GM12875 (cell line): ENCODE measurements at regions not wholly inside any gene's neighbourhood (a gene's known extent, or its start where the extent isn't known, plus 50 kb on each side); places are given as distances from the start of the nearest gene placed in this dataset.

Source experiments
- H3K4me3 ChIP-seq: one replicate; pipeline ENCODE4 v1.5.1; 2011; ENCODE audit warnings: low read depth, low read length, control low read depth
- TF ChIP-seq, protein P1 (sequence below): IDR thresholded peaks from 2 replicates; pipeline ENCODE4 v1.5.1; 2011; ENCODE audit warnings: low read depth, mild to moderate bottlenecking, control low read depth, inconsistent platforms, low read length, moderate library complexity, borderline replicate concordance; ENCODE audit not compliant: insufficient read depth

DNA sequence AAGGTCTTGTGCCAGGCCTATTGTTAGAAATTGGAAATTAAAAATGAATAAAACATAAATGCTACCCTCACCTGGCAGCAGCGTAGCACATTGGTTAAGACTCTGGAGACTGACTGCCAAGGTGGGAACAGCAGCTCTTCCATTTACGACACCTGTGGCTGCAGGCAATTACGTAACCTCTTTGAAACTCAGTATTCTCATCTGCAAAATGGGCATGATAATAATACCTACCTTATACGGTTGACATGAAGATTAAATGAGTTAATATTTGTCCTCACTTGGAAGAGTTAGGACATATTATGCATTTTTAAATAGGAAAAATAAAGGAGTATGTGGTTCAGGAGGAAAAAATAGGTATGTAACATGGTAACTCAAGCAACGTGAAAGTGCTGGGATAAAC is 279.3 kb upstream of the NCKAP5 start:
- no peak overlapping the region for H3K4me3 ChIP-seq
- TF ChIP-seq, protein P1, sequence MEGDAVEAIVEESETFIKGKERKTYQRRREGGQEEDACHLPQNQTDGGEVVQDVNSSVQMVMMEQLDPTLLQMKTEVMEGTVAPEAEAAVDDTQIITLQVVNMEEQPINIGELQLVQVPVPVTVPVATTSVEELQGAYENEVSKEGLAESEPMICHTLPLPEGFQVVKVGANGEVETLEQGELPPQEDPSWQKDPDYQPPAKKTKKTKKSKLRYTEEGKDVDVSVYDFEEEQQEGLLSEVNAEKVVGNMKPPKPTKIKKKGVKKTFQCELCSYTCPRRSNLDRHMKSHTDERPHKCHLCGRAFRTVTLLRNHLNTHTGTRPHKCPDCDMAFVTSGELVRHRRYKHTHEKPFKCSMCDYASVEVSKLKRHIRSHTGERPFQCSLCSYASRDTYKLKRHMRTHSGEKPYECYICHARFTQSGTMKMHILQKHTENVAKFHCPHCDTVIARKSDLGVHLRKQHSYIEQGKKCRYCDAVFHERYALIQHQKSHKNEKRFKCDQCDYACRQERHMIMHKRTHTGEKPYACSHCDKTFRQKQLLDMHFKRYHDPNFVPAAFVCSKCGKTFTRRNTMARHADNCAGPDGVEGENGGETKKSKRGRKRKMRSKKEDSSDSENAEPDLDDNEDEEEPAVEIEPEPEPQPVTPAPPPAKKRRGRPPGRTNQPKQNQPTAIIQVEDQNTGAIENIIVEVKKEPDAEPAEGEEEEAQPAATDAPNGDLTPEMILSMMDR: no peak

DNA sequence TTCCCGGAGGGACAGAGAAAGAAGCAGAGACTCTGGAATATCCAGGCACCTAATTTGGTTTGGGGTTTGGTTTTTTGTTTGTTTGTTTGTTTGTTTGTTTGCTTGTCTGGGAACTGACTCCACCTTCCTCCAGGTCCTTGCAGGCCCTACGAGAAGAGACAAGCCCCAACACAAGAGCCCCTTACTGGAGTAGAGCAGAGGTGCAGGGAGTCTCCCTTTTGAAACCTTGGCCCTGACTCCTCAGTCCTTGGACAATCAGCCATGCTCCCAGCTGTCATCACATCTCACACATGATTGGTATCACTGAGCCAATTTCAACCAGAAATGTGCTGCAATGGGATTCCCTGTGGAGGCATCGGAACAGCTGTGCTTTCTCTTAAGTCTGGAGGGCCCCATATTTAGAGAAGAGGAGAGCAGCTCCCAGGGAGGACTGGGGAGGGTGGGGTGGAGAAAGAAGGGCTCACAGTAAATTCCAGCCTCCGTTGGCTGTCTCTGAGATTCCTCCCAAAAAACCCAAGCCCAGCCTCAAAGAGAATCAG is 279.9 kb upstream of the NCKAP5 start:
- no peak overlapping the region for H3K4me3 ChIP-seq
- TF ChIP-seq, protein P1: no peak

DNA sequence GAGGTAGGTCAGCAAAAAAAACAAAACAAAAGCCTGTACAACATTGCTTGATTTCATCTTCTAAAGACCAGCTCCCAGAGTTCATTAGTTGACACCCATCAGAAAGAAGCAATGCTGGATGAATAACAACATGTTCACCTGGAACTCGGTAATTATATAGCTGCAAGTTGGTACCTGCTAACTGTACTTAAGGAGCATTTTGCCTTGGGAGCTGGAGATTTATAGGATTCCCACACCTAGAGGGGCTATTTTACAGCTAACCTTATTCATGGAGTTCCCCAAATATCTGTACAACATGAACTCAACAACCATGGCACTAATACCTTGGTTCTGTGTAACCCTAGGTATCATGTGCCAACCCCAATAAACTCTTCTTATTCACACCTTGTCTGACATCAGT is 281.1 kb upstream of the NCKAP5 start:
- H3K4me3 ChIP-seq: no peak overlapping the region
- TF ChIP-seq, protein P1: no peak

DNA sequence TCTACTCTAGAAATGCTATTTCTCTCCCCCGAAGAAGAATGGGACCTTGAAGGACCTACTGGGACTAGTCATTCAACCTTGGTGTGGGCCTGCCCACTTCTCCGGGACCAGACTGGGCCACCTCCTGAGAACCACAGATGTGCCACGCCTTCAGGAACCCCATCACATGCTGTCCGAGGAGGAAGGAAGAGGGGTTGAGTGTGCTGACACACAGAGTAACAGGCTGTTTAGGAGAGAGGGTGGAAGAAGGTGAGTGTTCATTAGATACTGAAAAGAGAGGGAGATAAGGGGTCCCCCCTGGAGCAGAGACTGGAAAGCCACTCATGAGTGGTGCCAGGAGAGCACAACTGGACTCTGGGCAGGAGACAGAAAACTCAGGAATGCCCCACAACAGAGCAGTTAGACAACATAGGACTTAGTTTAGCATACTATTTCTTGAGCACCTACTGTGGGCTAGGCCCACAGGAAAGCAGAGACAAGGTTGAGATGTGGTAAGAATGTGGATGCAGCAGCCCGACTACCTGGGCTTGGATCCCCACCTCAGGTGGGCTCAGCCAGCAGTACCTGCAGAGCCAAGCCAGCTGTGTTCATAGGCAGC is 286.4 kb upstream of the NCKAP5 start:
- TF ChIP-seq, protein P1: no peak
- H3K4me3 ChIP-seq: no peak overlapping the region

DNA sequence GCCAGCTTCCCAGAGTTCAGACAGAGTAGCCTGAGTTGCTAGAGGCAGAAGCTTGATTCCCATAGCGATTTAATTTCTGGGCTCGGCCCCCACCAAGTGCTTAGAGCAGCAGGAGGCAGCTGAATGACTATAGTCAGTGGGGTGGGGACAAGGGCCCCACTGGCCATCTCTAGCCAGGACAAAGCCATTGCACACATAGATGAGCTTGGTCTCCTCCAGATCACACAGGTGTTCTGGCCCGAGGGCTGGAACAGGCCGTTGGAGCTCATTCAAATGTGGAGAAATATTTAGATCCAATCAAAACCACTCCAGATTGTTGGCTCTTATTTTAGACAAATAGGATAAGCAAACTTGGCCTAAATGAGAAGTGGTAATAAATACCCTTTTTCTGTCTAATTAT is 287.3 kb upstream of the NCKAP5 start:
- TF ChIP-seq, protein P1: no peak

DNA sequence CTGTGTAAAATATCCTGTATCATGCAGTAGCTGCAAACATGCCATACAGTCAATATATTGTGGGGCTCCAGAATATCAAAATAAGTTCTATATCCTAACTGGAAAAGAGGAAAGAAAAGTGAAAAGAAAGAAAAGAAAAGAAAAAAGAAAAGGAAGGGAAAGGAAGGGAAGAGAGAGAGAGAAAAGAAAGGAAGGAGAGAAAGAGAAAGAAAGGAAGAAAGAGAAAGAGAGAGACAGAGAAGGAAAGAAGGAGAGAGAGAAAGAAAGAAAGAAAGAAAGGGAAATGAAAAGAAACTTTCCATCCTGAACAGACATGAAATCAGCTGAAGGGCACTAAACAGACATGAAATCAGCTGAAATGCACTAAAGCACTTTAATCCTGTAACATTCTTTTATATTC is 288.4 kb upstream of the NCKAP5 start:
- TF ChIP-seq, protein P1: no peak
- H3K4me3 ChIP-seq: no peak overlapping the region

More for the DNA sequence above, 287.3 kb upstream of the NCKAP5 start:
- H3K4me3 ChIP-seq: no peak overlapping the region

DNA sequence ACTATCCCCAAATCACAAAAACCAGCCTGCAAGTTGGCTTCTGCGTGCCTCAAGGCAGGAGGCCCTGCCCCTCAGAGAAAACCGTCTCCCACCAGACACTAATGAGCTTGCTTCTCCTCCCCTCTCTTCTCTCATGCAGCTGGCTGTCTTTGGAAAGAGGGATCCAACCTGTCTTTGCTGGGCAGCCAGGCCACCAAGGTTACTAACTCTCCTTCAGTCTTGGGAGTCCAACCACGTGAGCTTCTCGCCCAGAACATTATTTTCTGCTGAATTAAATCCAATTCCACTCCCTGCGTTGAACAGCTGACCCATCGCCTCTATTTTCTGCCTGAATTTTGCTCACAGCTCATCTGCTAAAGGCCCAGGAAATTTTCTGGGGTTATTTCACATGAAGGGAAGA is 291.3 kb upstream of the NCKAP5 start:
- no peak overlapping the region for H3K4me3 ChIP-seq
- TF ChIP-seq, protein P1: no peak
